IPS DF 6.9 (cell line): ENCODE measurements at regions not wholly inside any gene's neighbourhood (a gene's known extent, or its start where the extent isn't known, plus 50 kb on each side); places are given as distances from the start of the nearest gene placed in this dataset.

Source experiments
- DNase-seq: peaks from one replicate; pipeline ENCODE4 v3.0.0-alpha.2; 2013; ENCODE audit warnings: low read depth, low spot score
- H3K27ac ChIP-seq: one replicate; pipeline ENCODE4 v1.5.1; 2013; ENCODE audit warnings: low read length, control low read depth
- H3K27me3 ChIP-seq: 2 replicates; pipeline ENCODE4 v1.6.1; 2013; ENCODE audit warnings: mild to moderate bottlenecking, low read length; ENCODE audit not compliant: control insufficient read depth, insufficient read depth
- H3K36me3 ChIP-seq: 2 replicates; pipeline ENCODE4 v1.6.1; 2013; ENCODE audit warnings: low read length; ENCODE audit not compliant: control insufficient read depth, insufficient read depth
- H3K4me1 ChIP-seq: 2 replicates; pipeline ENCODE4 v1.6.1; 2013; ENCODE audit warnings: low read length; ENCODE audit not compliant: control insufficient read depth, insufficient read depth
- H3K4me3 ChIP-seq: 2 replicates; pipeline ENCODE4 v1.5.1; 2013; ENCODE audit warnings: mild to moderate bottlenecking, low read length
- H3K9me3 ChIP-seq: 2 replicates; pipeline ENCODE4 v1.6.1; 2013; ENCODE audit warnings: low read length, inconsistent platforms; ENCODE audit not compliant: control insufficient read depth, insufficient read depth
- WGBS: extraction: QIAGEN DNeasy Blood & Tissue Kit; methylation state at CpG from one replicate; pipeline ENCODE4 v1.1.7; 2013; ENCODE audit warnings: mixed read lengths, missing lambda C conversion rate; ENCODE audit not compliant: insufficient read length, insufficient coverage; 5-methylcytosine and 5-hydroxymethylcytosine counted together

DNA sequence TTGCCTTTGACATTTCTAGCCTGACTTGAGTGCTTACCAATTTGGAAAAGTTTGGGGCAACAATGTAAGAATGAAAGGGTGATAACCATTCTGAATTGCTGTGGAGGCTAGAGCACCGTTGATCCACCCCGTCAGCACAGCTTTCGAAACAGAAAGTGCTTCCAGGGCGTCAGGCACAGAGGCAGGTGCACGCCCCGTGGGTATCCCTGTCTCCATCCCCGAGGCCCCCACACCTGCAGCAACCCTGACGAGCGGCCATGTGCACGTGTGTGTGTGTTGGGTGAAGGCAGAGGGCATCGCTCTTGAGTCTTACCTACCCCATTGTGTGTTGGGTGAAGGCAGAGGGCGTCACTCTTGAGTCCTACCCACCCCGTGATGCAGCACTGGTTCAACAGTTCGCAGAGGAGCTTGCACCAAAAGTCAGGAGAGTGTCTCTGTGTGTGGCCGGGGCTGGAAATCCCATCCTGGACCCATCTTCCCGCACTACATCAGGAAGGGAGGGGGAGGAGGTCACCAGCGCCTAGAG is 404.5 kb downstream of the BRD1 start:
- DNase-seq, result no peak
- no peak overlapping the region for H3K27ac ChIP-seq
- H3K4me1 ChIP-seq, result no peaks in the 10 kb centered on the region
- no peaks in the 10 kb centered on the region for H3K27me3 ChIP-seq
- peaks cover 18% of the 10 kb centered on the region for H3K9me3 ChIP-seq
- no CpG with 5 or more reads among the region's 17 CpGs for WGBS
- H3K4me3 ChIP-seq, result no peak overlapping the region
- H3K36me3 ChIP-seq, result no peaks in the 10 kb centered on the region; the same call in 1 of the 2 replicates

DNA sequence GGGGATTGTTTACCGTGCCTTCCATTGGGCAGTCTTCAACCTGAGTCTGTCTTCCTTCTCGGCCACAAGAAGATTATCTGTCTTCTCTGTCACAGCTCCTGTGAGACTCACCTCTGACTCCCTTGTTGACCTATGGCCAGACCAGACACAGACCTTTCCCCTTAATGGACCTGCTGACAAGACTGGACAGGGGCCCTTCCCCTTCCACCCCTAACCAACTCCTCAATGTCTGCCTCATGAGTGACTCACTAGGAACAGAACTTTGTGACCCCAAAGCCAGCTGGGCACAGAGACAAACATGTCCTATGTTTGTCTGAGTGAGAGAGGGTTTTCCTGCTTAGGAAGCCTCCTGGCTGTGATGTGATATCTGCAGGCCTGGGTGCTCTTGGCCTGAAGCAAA is 405.0 kb downstream of the BRD1 start:
- H3K9me3 ChIP-seq, result peaks cover 19% of the 10 kb centered on the region
- no peak for DNase-seq
- no peaks in the 10 kb centered on the region for H3K27me3 ChIP-seq
- no peaks in the 10 kb centered on the region; the same call in 1 of the 2 replicates for H3K36me3 ChIP-seq
- no peak overlapping the region for H3K4me3 ChIP-seq
- H3K27ac ChIP-seq, result no peak overlapping the region
- WGBS, result no CpG with 5 or more reads among the region's 2 CpGs
- no peaks in the 10 kb centered on the region for H3K4me1 ChIP-seq

DNA sequence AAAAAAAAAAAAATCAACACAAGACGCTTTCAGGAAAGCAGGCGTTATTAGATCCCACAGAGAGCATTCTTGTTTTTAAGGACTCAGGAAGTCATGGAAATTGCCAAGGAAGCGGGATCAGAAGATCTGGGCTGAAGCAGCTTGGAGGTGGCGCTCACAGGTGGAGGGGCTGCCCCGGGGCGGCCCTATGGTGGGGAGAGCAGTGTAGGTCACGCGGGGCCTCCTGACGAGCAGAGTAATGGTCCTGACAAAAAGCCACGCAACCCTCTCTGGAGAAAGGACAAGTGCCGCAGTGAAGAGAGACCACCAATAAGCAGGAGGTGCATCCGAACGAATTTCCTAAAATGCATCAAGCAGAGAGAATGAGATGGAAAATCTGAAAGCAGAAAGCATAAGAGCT is 407.0 kb downstream of the BRD1 start:
- Histone ChIP-seq H3K27ac (no peak overlapping the region), H3K4me1 (no peaks in the 10 kb centered on the region; the same call in 1 of the 2 replicates), H3K9me3 (peaks cover 25% of the 10 kb centered on the region), H3K27me3 (no peaks in the 10 kb centered on the region), H3K36me3 (no peaks in the 10 kb centered on the region; the same call in 1 of the 2 replicates), H3K4me3 (no peak overlapping the region)
- WGBS, result no CpG with 5 or more reads among the region's 13 CpGs
- no peak for DNase-seq

DNA sequence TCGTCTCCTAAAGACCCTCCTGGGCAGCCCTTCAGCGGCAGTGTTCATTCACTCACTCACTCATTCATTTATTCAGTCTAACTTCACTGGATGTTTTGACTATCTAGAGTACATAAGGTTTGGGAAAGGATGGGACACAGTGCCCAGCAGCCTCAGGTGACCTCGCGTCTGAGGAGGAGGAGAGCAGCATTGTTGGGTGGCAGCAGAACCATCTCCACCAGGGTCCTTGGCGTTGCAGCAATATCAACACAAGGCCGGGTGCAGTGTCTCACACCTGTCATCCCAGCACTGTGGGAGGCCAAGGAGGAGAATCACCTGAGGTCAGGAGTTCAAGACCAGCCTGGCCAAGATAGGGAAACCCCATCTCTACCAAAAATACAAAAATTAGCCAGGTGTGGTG is 408.0 kb downstream of the BRD1 start:
- Histone ChIP-seq H3K36me3 (no peaks in the 10 kb centered on the region; the same call in 1 of the 2 replicates), H3K4me1 (no peaks in the 10 kb centered on the region; the same call in 1 of the 2 replicates), H3K27ac (no peak overlapping the region), H3K4me3 (no peak overlapping the region), H3K27me3 (no peaks in the 10 kb centered on the region), H3K9me3 (peaks cover 30% of the 10 kb centered on the region)
- no CpG with 5 or more reads among the region's 6 CpGs for WGBS
- no peak for DNase-seq

DNA sequence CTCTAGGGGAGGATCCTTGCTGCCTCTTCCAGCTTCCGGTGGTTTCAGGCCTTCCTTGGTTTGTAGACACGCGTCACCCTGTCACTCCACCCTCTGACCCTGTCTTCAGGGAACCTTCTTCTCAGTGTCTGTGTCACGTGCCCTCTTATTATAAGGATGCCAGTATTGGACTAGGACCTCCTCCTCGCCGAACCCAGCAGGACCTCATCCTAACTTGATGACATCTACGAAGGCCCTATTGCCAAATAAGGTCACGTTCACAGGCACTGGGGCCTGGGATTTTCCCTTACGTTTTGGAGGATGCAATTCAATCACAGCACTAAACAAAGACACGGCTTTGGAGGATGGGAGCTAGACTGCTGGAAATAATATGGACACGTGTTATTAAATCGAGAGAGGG is 408.7 kb downstream of the BRD1 start:
- H3K36me3 ChIP-seq, result no peaks in the 10 kb centered on the region; the same call in 1 of the 2 replicates
- H3K9me3 ChIP-seq, result peaks cover 30% of the 10 kb centered on the region
- no peak overlapping the region for H3K27ac ChIP-seq
- WGBS, result no CpG with 5 or more reads among the region's 12 CpGs
- H3K4me1 ChIP-seq, result no peaks in the 10 kb centered on the region; the same call in 1 of the 2 replicates
- no peak overlapping the region for H3K4me3 ChIP-seq
- no peaks in the 10 kb centered on the region for H3K27me3 ChIP-seq
- DNase-seq, result no peak

DNA sequence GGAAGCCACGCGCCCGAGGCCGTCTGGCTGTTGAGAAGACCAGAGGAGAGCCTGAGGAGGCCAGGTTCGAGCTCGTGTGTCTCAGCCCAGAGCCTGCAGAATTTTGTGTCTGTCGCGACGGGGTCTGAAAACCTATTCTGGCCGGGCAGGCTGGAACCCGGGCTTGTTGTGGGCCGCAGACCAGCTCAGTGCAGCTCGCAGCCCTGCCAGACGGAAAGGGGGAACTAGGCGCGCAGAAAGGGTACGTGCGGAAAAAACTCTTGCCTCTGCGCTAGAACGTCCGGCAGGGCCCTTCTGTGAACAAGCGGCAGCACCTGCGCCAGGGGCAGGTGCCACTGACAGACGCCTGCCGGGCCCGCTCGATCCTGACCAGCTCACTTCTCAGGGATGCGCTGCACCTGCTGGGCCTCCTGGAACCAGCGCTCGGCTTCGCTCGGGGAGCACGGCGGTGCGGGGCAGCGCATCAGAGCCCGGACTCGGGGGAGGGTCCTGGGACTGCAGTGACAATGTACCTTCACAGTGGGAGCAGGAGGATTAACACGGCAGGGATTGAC is 409.3 kb downstream of the BRD1 start:
- Histone ChIP-seq H3K4me3 (no peak overlapping the region), H3K27ac (no peak overlapping the region), H3K9me3 (peaks cover 34% of the 10 kb centered on the region), H3K36me3 (no peaks in the 10 kb centered on the region; the same call in 1 of the 2 replicates), H3K4me1 (no peaks in the 10 kb centered on the region; the same call in 1 of the 2 replicates), H3K27me3 (no peaks in the 10 kb centered on the region)
- WGBS, result no CpG with 5 or more reads among the region's 39 CpGs
- no peak for DNase-seq

DNA sequence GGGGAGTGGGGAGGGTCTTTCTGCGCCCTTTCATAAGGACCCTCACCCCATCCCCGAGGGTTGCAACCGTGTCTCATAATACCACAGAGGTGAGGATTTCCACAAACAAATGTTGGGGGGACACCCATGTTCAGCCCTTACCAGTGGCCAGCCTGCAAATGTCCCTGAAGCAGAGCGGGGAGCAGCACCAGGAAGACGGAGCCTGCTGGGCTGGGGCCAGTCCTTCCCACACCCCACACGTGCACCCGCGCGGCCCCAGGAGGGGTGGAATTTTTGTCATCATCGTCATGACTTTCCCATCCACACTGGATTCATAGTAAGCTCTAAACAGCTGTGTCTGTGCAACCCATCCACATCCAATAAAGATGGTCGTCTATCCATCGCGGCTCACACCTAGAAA is 409.8 kb downstream of the BRD1 start:
- H3K9me3 ChIP-seq, result peaks cover 34% of the 10 kb centered on the region
- DNase-seq, result no peak
- no peaks in the 10 kb centered on the region; the same call in 1 of the 2 replicates for H3K4me1 ChIP-seq
- no peak overlapping the region for H3K27ac ChIP-seq
- no CpG with 5 or more reads among the region's 13 CpGs for WGBS
- H3K27me3 ChIP-seq, result no peaks in the 10 kb centered on the region
- no peak overlapping the region for H3K4me3 ChIP-seq
- H3K36me3 ChIP-seq, result no peaks in the 10 kb centered on the region; the same call in 1 of the 2 replicates

DNA sequence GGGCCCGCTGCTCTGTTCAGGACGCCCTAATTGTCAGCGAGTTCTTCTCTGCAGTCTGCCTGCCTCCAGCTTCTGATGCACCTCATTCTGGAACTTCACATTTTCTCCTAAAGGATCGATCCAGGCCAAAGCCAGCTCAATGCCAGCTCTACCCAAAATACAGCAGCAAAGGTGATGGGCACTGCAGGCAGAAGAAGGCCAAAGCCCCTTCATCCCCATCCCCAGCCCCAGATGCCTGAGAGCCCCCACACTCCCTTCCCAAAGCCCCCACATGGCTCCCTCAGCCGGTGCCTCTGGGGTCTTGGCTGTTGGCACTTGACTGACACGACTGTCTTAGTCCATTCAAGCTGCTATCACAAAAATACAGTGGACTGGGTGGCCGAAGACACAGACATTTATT is 410.3 kb downstream of the BRD1 start:
- peaks cover 34% of the 10 kb centered on the region for H3K9me3 ChIP-seq
- H3K27ac ChIP-seq, result no peak overlapping the region
- no peaks in the 10 kb centered on the region for H3K27me3 ChIP-seq
- no CpG with 5 or more reads among the region's 7 CpGs for WGBS
- no peak overlapping the region for H3K4me3 ChIP-seq
- H3K36me3 ChIP-seq, result no peaks in the 10 kb centered on the region; the same call in 1 of the 2 replicates
- DNase-seq, result no peak
- no peaks in the 10 kb centered on the region; the same call in 1 of the 2 replicates for H3K4me1 ChIP-seq

DNA sequence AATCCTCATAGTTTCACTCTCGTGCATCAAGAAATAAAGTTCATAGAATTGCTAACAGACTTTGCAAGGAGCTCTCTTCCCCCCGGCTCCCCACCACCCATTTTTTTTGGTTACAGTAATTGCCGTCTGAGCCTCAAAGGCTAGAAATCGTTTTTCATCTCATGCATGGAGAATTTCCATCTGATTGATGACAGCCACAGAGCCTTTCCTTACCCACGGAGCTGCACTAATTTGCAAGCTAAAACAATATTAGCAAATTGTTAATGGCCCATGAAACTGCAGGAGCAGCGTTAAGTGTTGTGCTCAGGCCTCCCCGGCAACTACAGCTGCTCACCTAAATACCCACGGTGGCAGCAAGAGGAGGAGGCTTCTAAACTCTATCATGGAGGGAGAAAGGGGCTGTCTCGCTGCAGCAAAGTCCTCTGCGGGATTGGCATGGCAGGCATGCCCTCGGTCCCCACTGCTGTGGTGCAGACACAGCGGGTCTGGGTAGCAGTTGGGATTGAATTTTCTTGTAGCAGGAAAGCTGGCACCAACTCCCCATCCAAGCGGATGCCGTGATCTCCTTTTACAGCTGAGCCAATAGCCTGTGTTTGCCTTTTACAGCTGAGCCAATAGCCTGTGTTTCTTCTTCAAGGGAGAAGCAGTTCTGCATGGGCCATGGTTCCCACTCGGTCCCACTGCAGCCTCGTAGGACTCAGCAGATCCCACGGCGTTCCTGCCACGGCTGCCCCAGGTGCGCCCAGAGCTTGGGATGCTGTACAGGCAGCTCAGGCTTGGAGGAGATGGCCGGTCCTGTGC is 412.3 kb downstream of the BRD1 start:
- WGBS, result no CpG with 5 or more reads among the region's 21 CpGs
- H3K27ac ChIP-seq, result no peak overlapping the region
- H3K4me1 ChIP-seq, result no peaks in the 10 kb centered on the region; the same call in 1 of the 2 replicates
- no peak overlapping the region for H3K4me3 ChIP-seq
- H3K36me3 ChIP-seq, result no peaks in the 10 kb centered on the region; the same call in 1 of the 2 replicates
- H3K9me3 ChIP-seq, result peaks cover 34% of the 10 kb centered on the region
- DNase-seq, result no peak
- H3K27me3 ChIP-seq, result no peaks in the 10 kb centered on the region

DNA sequence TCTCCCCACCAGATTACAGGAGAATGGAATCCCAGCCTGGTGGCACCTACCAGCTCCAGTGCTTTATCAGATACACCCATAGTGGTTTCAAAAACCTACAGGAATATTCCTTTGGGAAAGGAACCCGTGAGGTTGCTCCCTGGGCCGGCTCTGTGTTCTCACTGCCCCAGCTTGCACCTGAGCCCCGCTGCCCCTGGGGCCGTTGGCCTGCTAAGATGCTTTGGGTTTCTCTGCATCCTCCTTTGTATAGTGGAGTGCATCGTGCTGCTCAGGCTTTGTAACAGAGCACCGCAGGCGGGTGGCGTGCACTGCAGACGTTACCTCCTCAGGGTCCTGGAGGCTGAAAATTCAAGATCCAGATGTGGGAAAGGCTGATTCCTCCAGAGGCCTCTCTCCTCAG is 414.1 kb downstream of the BRD1 start:
- H3K27ac ChIP-seq, result no peak overlapping the region
- H3K9me3 ChIP-seq, result peaks cover 30% of the 10 kb centered on the region
- no peaks in the 10 kb centered on the region for H3K36me3 ChIP-seq
- H3K4me1 ChIP-seq, result no peaks in the 10 kb centered on the region; the same call in 1 of the 2 replicates
- no peak for DNase-seq
- WGBS, result no CpG with 5 or more reads among the region's 9 CpGs
- H3K27me3 ChIP-seq, result no peaks in the 10 kb centered on the region
- no peak overlapping the region for H3K4me3 ChIP-seq
